Dermis microvascular lymphatic vessel endothelial cell (primary cell): ENCODE measurements at regions not wholly inside any gene's neighbourhood (a gene's known extent, or its start where the extent isn't known, plus 50 kb on each side); places are given as distances from the start of the nearest gene placed in this dataset.

Experiments
- DNase-seq, 2 donors: peaks; one replicate each; pipeline versions ENCODE4 v3.0.0 to v3.0.0-alpha.2; 2010; ENCODE audit warnings: low read depth in 2 of 2

DNA sequence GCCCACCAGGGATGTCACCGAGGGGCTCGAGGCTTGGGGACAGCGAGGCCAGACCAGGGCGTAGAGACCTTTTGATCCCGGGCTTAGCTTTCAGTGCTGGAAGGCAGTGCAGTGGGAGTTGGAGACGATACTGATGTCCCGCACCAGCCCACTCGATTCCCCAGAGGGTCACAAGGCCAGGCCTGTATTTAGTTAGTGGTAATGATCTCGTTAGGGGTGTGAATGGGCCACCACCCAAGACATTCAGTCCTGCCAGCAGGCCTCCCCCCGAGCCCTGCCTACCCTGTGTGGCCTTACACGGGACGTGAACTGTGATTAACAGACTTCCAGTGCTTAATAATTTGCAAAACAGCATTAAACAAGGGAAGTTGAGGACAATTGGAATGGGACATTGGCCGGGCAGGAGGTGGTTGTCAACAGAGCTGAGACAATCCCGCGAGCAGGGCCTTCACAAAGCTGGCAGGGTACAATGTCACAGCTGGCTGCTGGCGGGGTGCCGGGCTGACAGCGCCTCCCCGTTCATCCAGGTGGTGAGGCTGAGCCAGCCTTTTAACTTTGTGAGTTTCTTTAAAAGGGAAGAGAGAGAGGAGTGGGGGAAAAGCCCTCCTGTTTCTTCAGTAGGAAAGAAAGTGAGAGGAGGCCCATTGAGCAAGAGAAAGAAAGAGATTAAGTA is 175.3 kb upstream of the RALGAPA2 start:
- no peak for DNase-seq

DNA sequence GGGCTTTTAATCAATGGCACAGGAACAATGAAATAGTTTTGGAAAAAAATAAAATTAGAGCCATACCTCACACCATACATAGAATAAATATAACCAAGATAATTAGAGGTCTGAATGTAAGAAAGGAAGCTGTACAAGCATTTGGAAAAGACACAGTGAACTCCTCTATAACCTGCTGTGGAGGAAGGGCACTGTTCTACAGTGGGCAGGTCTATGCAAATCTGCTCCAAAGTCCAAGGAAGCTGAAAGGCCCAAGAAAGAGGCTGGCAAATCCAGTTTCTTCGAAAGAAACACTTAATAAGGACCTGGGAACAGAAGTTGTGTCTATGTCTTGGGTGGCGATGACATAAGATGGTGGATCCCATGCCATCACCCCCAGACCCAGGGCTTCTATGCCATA is 169.4 kb upstream of the RALGAPA2 start:
- no peak for DNase-seq

DNA sequence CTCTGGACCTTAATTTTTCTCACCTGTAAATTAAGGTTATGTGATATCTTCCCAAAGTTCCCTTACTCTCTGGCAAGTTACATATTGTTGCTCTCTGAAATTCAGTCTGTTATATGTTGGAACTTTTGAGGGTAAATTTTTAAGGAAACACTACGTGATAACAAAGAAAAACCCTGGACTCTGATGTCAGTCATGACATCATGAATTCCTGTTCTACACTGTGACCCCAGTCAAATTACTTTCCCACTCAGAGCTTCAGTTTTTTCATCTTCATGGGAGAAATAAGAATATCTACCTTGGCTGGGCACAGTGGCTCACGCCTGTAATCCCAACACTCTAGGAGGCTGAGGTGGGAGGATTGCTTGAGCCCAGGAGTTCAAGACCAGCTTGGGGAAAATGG is 164.6 kb upstream of the RALGAPA2 start:
- DNase-seq, result no peak

DNA sequence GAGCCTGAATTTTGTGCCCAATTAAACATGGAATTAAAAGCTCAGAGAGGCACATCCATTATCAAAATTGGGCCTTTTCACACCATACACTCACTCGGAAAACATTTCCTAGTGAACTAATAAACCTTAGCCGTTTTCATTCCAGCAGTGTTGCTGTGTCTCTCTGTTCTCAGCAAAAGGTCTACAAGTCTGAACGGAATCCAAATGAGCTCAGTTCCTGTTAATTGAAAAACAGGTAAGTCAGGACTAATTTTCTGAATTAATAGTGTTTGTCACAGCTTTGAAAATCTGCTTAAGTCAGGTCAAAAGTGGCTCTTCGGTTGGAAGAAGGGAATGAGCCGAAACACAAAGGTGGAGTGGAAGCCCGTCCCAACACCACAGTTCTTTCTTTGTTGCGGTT is 163.3 kb upstream of the RALGAPA2 start:
- no peak for DNase-seq

- DNase-seq, result peak; percentile 33 to 41
Observed at GRCh38 chr20:20872428-20872827, 160.0 kb upstream of the RALGAPA2 start.

DNA sequence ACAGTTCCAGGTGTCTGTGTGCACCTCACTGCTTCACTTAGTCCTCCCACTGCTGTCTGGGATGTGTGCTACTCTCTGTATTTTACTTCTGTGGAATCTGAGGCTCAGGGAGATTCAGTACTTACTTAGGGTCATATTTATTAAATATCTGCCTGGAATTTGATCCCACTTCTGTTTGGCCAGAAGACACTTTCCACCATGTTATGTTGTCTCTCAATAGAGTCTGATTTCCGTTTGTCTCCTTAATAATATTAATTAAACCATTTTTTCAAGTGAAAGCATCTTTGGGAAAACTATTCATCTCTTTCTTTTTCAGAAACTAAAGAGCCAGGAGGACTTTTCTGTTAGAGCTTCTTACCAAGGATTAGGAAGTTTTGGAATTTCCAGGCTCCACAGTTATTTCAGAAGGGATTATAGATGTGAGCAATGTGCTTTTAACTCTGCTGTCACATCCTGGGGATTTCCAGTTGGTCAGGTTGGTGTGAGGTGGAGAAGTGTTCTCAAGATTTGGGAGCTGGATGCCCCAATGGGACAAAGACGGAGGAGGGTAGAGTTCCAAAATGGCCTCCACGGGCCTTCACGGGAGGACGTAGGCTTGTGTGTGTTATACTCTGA is 156.8 kb upstream of the RALGAPA2 start:
- DNase-seq, result no peak

DNA sequence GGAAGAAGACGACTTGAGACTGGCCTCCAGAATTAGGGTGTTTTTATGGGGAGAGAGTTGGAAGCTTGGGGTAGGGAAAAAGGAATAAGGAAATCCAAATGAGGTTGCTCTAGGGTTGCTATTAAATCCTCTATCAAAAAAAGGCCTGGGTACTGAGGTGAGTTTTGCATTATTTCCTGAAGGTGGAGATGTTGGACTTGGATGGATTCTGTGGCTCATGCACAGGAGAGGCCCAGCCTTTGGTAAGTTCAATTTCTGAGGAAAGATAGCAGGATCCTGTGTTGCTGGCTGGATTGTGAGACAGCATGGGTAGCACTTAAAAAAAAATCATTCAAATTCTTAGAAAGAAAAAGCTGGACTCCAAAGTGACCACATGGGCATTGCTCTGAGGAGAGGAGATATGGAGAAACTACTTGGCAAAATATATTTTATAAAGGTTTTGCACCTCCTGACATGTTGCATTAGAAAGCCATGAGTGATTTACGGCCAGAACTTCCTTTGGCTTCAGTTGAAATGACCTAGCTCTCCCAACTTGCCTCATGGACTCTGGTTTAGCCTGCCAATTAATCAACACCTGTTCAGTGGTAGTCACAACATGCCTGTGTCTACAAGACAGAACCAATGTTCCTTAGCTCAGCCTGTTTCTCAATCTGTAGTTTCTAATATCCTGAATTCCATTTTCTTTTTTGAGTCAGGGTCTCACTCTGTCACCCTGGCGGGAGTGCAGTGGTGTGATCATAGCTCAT is 152.1 kb upstream of the RALGAPA2 start:
- DNase-seq, result peak in 1 of 2 donors; percentile 2

GRCh38 chr20:20860078-20860806 is 147.8 kb upstream of the RALGAPA2 start:
- DNase-seq, result peak; percentile 60 to 80

DNA sequence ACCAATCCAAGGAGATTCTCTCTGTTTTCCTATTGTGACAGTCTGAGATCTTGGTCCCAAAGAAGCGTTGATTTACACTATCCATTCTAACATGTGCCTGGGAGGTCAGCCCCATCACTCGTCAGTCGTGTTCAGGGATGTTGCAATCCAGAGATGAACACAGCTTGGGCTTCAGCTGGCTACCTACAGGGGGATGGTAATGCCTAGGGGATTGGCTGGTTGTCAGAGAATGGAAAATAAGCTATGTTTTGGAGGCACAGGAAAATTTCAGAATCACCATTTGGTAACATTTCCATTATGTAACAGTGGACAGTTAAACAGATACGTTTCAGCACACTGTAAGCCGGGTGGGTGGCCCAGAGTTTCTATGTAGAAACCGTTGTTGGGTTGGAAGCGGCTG is 147.1 kb upstream of the RALGAPA2 start:
- DNase-seq, result no peak

GRCh38 chr20:20856956-20857355 is 144.5 kb upstream of the RALGAPA2 start:
- DNase-seq, result no peak

DNA sequence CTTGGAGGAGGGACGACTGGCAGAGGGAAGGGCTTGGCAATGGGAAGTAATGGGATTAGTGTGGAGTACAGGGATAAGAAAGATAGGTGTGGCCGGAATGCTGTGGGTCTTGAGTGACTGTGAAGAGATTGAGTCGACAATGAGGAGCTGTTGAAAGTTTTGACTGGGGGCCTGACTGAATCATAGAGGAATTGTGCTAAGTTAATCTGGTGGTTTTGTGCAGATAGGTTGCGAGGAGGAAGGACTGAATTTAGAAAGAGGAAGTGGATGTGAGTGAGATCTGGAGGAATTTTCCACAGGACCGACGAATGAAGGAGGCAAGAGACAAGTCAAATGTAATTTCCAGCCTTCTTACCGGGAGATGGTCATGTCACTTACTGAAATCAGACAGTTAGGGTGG is 143.9 kb upstream of the RALGAPA2 start:
- DNase-seq, result no peak

DNA sequence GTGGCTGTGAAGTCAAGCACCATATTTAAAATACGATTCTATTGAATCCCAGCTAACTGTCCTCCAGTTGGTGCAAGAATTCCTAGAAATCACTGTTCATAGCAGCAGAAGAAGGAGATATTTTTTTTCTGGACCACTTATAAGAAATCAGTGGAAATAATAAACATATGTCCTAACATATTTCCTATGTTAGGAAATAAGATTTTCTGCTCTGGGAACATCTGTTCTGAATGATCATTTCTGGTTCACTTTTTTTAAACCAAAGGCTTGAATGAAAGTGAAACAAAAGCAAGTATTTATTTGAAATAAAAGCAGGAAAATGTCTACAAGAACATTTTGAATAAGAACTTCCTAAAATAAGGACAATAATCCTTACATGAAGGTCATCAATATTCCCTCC is 138.9 kb upstream of the RALGAPA2 start:
- no peak for DNase-seq

GRCh38 chr20:20850407-20850806 is 138.0 kb upstream of the RALGAPA2 start:
- no peak for DNase-seq

DNA sequence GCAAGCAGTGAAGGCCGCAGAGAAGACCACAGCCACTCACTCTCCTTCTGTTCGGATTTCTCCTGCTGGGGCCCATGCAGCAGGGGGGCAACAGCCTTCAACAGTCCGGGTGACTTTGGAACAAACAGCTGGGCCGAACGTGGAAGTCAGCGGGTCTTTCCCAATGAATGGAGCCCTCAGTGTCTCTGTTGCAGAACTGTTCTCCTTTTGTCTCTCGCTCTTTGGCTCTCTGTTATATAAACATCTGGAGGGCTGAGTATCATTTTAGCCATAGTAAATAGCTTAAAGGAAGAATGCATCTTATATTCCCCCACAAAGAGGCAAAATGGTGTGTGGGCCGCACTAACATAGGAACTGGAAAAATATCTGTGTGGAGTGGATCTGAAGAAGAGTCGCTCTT is 136.7 kb upstream of the RALGAPA2 start:
- DNase-seq, result no peak

DNA sequence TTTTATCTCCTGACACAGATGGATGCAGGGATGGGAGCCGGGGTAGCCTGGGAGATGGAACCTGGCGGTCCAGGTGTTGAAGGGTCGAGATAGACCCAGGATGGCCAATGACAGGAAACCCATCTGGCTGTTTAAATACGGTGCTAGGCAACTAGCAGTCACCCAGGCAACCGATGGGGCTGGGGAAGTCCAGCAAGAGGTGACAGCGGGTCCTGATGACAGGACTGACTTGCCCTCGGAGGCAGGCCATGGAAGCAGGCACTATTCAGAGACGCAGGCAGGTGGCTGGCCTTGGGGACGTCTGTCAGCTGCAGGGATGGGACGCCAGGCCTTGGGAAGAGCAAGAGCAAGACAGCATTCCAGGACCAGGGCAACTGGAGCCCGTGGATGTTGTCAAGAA is 135.4 kb upstream of the RALGAPA2 start:
- no peak for DNase-seq

DNA sequence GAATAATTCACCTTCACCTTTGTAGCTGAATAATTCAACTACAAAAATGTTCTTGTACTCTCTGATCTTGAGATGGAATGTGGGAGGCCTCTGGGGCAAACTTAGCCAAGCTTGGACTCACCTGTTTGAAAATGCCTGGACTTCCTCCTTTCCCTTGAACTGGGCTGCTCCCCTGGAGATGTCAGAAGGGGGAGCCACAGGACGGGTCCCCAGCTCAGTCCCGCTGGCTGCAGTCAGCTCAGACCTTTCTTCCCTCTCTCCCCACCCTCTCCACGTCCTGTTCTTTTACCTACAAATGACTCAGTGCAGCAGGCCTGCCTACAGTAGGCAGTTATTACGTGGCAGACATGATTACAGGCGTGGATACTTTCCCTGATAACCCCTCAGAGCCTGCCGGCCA is 131.5 kb upstream of the RALGAPA2 start:
- DNase-seq, result no peak

DNA sequence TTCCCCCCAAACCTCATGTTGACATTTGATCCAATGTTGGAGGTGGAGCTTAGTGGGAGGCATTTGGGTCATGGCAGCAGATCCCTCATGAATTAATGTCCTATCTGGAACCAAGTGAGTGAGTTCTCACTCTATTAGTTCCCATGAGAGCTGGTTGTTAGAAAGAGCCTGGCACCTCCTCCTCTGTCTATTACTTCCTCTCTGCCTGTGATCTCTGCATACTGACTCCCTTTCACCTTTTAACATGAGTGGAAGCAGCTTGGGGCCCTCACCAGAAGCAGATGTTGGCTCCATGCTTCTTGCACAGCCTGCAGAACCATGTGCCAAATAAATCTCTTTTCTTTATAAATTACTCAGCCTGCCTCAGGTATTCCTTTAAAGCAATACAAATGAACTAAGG is 127.3 kb upstream of the RALGAPA2 start:
- no peak for DNase-seq

- peak in 1 of 2 donors; percentile 42 for DNase-seq
Observed at GRCh38 chr20:20837574-20838021, 125.2 kb upstream of the RALGAPA2 start.

- DNase-seq, result no peak
Observed at GRCh38 chr20:20836836-20837235, 124.4 kb upstream of the RALGAPA2 start.

- no peak for DNase-seq
Observed at GRCh38 chr20:20835897-20836296, 123.5 kb upstream of the RALGAPA2 start.

DNA sequence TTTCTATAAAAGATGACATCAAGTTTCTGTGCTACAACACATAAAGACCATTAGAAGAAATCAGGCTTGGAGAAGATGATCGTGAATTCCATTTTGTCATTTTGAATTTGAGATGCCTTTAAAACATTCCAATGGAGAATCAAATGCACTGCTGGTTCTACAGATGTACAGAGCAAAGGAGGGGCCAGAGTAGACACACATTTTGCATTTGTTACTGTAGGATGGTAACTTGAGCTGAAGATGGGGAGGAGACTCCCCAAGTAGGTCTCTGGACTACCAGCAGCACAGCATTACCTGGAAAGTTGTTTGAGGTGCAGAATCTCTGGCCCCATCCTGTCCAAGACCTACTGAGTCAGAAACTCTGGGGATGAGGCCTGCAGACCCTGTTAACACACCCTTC is 121.6 kb upstream of the RALGAPA2 start:
- DNase-seq, result no peak

GRCh38 chr20:20832715-20833114 is 120.3 kb upstream of the RALGAPA2 start:
- DNase-seq, result no peak
